Heart left ventricle (tissue), 16 donors: ENCODE measurements at regions not wholly inside any gene's neighbourhood (a gene's known extent, or its start where the extent isn't known, plus 50 kb on each side); places are given as distances from the start of the nearest gene placed in this dataset.

Experiments
- ATAC-seq, 4 donors: fragments of 200-7000 bp; cut with Tn5 transposase; one replicate each; pipeline ENCODE4 v1.9.1; 2020 to 2022; ENCODE audit warnings: moderate library complexity in 4 of 4, mild to moderate bottlenecking in 3 of 4, moderate number of reproducible peaks in 1 of 4
- DNase-seq, 5 donors: peaks; one replicate each; pipeline ENCODE4 v3.0.0-alpha.2; 2020
- H3K27ac ChIP-seq, 12 donors: fragments of 200-600 bp; sonication (generic) in 4 of 12; one replicate each; pipeline versions ENCODE4 v1.5.0 to v1.8.0; 2016 to 2022; ENCODE audit warnings: mild to moderate bottlenecking in 2 of 12
- H3K27me3 ChIP-seq, 9 donors: fragments of 200-600 bp; sonication (generic) in 2 of 9; one replicate each; pipeline versions ENCODE4 v1.5.1 to v1.8.0; 2016 to 2022; ENCODE audit warnings: mild to moderate bottlenecking in 3 of 9
- H3K36me3 ChIP-seq, 9 donors: fragments of 200-600 bp; sonication (generic) in 2 of 9; one replicate each; pipeline versions ENCODE4 v1.5.0 to v1.8.0; 2018 to 2022; ENCODE audit warnings: mild to moderate bottlenecking in 2 of 9
- H3K4me1 ChIP-seq, 12 donors: fragments of 200-600 bp; sonication (generic) in 4 of 12; one replicate each; pipeline versions ENCODE4 v1.5.0 to v1.8.0; 2016 to 2022; ENCODE audit warnings: mild to moderate bottlenecking in 3 of 12
- H3K4me3 ChIP-seq, 12 donors: fragments of 200-600 bp; sonication (generic) in 4 of 12; one replicate each; pipeline versions ENCODE4 v1.5.0 to v1.8.0; 2017 to 2022; ENCODE audit warnings: mild to moderate bottlenecking in 9 of 12, moderate library complexity in 4 of 12
- H3K9me3 ChIP-seq, 12 donors: fragments of 200-600 bp; sonication (generic) in 4 of 12; one replicate each; pipeline versions ENCODE4 v1.5.0 to v1.8.0; 2016 to 2022; ENCODE audit warnings: mild to moderate bottlenecking in 1 of 12
- POLR2A ChIP-seq, 2 donors: fragments of 450-650 bp; IDR thresholded peaks; one replicate each; pipeline ENCODE4 v1.6.1; 2017; ENCODE audit warnings: antibody characterized with exemption in 2 of 2, mild to moderate bottlenecking in 2 of 2, moderate library complexity in 2 of 2
- WGBS, 4 donors: extraction: QIAGEN DNeasy Blood & Tissue Kit in 2 of 4; methylation state at CpG; one replicate each; pipeline versions ENCODE4 v1.1.5 to v1.1.7; 2013 to 2018; 5-methylcytosine and 5-hydroxymethylcytosine counted together
- intact Hi-C, 10 donors: fragments of 100-400 bp; cut with DNase I; formaldehyde crosslinking; loops; one replicate each; pipeline versions ENCODE4 v1.11.1 to v1.14.2; 2022
- TF ChIP-seq, protein P1 (sequence below), 12 donors: fragments of 200-600 bp; sonication (generic) in 4 of 12; IDR thresholded peaks; one replicate each; pipeline versions ENCODE4 v1.5.0 to v1.8.0; 2018 to 2022; ENCODE audit warnings: antibody characterized with exemption in 12 of 12, mild to moderate bottlenecking in 5 of 12
- donor health status: ischemic (EF 13 %, LVEDD 7.1; RV severe dilation, severe dysfunction).
- donor health status: healthy with polysubstance abuse.
- donor health status: DM: no; HTN: yes; CAD: no.
- donor health status: DM: no; HTN: no; CAD: no.
- donor health status: ischemic (EF 25% LVEDD 6.9; RV normal size, moderate dysfunction).
- donor health status: ischemic (EF 25% LVEDD 5.7; RV mildly dilated, moderate dysfunction).
- donor health status: healthy.
- donor health status: DM: yes; HTN: yes; CAD: no.
- donor health status: ischemic (EF 35%, LVEDD 5.7; RV mildly dilated, moderate dysfunction).
- donor health status: nonischemic (EF 11% LVEDD 7.7; RV severe dilation, severe dysfunction).
- donor health status: DM: yes; HTN: yes; CAD: no.
- donor health status: PGD.
- donor health status: ischemic (EF 29% LVEDD 5.4; RV normal size, mild dysfunction).
- donor health status: nonischemic (EF 23%, LVEDD 6.1; RV moderate dilation, normal function).

DNA sequence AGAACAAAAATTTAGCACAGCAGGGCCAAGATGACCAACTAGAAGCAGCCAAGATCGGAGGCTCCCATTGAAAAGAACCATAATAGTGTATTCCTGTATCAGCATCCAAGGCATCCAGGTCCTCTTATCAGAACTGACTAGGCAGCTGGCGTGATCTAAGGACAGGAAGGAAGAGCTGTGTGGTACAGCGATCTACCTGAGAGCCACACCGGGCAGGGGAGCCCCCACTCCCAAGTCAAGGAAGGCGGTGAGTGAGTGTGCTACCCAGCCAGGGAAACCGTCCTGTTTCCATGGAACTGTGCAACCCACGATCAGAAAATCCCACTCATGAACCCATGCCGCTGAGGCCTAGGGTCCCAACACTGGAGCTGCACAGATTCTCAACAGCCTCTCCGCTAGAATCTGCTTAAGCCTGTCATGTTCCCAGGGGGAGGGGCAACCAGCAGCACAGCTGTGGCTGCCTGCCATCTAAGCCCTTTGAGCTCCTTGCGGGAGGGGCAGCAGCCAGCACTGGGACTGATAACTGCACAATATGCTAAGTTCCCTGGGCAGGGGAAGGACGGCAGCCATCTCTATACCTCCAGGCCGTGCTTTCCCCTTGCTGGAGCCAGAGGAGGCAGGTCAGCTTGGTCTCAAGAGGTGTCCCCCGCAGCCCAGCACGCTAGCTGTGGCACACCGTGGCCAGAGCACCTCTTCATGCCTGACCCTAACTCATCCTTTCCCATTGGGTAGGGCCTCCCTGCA is 213.0 kb upstream of the SMIM30 start:
- intact Hi-C loops = no loop called here

DNA sequence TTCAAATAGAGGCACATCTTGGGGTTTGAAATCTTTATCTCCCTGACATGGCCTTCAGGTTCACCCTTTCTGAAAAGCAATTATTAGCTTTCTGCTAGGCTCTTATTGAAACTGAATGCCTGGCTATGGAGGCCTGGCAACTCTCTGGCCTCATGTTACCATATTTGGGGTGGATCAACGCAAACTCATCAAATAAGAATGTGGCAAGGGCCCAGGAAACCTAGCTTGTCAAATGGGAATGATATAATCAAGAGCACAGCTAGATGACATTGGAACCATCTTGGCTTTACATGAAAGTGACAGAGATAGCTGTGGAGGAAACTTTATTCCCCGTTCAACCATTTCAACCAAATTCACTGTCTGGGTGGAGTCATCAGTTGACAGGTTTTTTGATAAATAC is 202.8 kb upstream of the SMIM30 start:
- Histone ChIP-seq H3K4me1 (no peaks in the 10 kb centered on the region), H3K27me3 (no peaks in the 10 kb centered on the region), H3K9me3 (no peaks in the 10 kb centered on the region), H3K36me3 (no peaks in the 10 kb centered on the region), H3K27ac (no peak overlapping the region), H3K4me3 (no peak overlapping the region)
- TF ChIP-seq, protein P1, sequence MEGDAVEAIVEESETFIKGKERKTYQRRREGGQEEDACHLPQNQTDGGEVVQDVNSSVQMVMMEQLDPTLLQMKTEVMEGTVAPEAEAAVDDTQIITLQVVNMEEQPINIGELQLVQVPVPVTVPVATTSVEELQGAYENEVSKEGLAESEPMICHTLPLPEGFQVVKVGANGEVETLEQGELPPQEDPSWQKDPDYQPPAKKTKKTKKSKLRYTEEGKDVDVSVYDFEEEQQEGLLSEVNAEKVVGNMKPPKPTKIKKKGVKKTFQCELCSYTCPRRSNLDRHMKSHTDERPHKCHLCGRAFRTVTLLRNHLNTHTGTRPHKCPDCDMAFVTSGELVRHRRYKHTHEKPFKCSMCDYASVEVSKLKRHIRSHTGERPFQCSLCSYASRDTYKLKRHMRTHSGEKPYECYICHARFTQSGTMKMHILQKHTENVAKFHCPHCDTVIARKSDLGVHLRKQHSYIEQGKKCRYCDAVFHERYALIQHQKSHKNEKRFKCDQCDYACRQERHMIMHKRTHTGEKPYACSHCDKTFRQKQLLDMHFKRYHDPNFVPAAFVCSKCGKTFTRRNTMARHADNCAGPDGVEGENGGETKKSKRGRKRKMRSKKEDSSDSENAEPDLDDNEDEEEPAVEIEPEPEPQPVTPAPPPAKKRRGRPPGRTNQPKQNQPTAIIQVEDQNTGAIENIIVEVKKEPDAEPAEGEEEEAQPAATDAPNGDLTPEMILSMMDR (IDR thresholded peaks at IDR 0.05) = no peak
- TF ChIP-seq POLR2A (IDR thresholded peaks at IDR 0.05) = no peak
- intact Hi-C loops = no loop called here
- 35 to 52% (median 49%) methylated on average over 2 of the region's 2 CpGs for WGBS, 4 donors
- ATAC-seq = peak in 1 of 4 donors; percentile 41
- DNase-seq = no peak

More for the DNA sequence above, 213.0 kb upstream of the SMIM30 start:
- 49 to 68% (median 52%) methylated on average over 8 to 15 of the region's 15 CpGs for WGBS, 4 donors
- Histone ChIP-seq H3K27ac (no peak overlapping the region), H3K4me1 (no peaks in the 10 kb centered on the region), H3K27me3 (no peaks in the 10 kb centered on the region), H3K9me3 (peaks cover 0 to 12% (median 0%) of the 10 kb centered on the region in 12 donors), H3K36me3 (no peaks in the 10 kb centered on the region), H3K4me3 (no peak overlapping the region)
- ATAC-seq (peak; percentile 14 to 71 (median 60)), DNase-seq (peak; percentile 18 to 51 (median 29))
- TF ChIP-seq, protein P1 (IDR thresholded peaks at IDR 0.05) = no peak
- TF ChIP-seq POLR2A (IDR thresholded peaks at IDR 0.05) = no peak

DNA sequence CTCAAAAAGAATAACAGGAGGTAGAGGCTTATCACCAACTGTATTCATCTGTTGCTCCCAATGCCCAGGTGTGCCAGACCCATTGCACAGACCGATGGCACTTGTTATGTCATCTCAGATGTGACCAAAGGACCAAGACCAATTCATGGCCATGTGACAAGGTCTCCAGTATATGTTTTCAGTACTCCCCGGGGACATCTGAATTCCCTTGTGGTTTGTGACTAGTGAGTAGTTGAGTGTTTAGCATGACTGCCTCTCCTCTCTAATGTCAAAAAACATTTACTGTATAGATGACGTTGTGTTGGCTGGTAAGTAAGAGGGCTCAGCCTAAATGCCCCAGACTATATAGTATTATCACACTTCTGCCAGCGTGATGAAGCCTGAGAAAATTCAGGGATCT is 202.1 kb upstream of the SMIM30 start:
- H3K4me1 ChIP-seq = no peaks in the 10 kb centered on the region
- no peaks in the 10 kb centered on the region for H3K9me3 ChIP-seq
- no peaks in the 10 kb centered on the region for H3K27me3 ChIP-seq
- no peak for TF ChIP-seq POLR2A (IDR thresholded peaks at IDR 0.05)
- TF ChIP-seq, protein P1 (IDR thresholded peaks at IDR 0.05) = no peak
- WGBS, 4 donors = 83 to 91% (median 85%) methylated on average over 4 of the region's 4 CpGs
- H3K4me3 ChIP-seq = no peak overlapping the region
- ATAC-seq = no peak
- no peaks in the 10 kb centered on the region for H3K36me3 ChIP-seq
- intact Hi-C loops = no loop called here
- no peak for DNase-seq
- H3K27ac ChIP-seq = no peak overlapping the region

DNA sequence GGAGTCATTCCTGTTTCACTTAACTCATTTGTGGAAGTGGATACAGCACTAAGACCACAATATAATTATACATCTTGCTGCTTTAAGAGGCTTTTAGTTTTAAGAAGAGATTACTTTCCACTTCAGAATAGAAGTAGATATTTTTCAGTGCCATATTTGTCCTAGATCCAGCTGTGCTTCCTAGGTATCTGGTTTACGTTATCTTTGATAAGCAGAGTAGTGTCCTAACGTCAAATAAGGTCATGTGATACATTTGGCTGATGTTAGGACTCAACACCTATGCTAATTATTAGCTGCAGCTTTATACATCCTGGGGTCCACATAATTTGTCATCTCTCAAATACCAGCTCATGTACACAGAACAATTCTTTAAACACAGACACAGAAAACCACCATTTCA is 196.2 kb upstream of the SMIM30 start:
- no peaks in the 10 kb centered on the region for H3K27me3 ChIP-seq
- no peak overlapping the region for H3K4me3 ChIP-seq
- H3K9me3 ChIP-seq = no peaks in the 10 kb centered on the region
- no peak for TF ChIP-seq POLR2A (IDR thresholded peaks at IDR 0.05)
- TF ChIP-seq, protein P1 (IDR thresholded peaks at IDR 0.05) = no peak
- H3K36me3 ChIP-seq = no peaks in the 10 kb centered on the region
- intact Hi-C loops = no loop called here
- ATAC-seq (no peak), DNase-seq (no peak)
- H3K4me1 ChIP-seq = no peaks in the 10 kb centered on the region
- no peak overlapping the region for H3K27ac ChIP-seq
- WGBS, 4 donors = 6 to 13% (median 10%) methylated on average over 2 of the region's 2 CpGs
